Right lobe of liver (tissue), 6 donors: ENCODE measurements at regions not wholly inside any gene's neighbourhood (a gene's known extent, or its start where the extent isn't known, plus 50 kb on each side); places are given as distances from the start of the nearest gene placed in this dataset.
"Not testable (repeated sequence)": the region's sequence is repeated elsewhere in the genome, so short reads cannot be mapped to it uniquely, and the experiment has no call there.

Experiments used
- ATAC-seq, 4 donors: fragments of 200-7000 bp; cut with Tn5 transposase; one replicate each; pipeline ENCODE4 v1.9.1; 2020; ENCODE audit warnings: mild to moderate bottlenecking in 4 of 4, moderate library complexity in 4 of 4
- DNase-seq, 3 donors: peaks; one replicate each; pipeline ENCODE4 v3.0.0-alpha.2; 2020
- H3K27ac ChIP-seq, 3 donors: fragments of 200-600 bp; one replicate each; pipeline ENCODE4 v1.8.0; 2022
- H3K27me3 ChIP-seq, 2 donors: fragments of 200-600 bp; one replicate each; pipeline ENCODE4 v1.8.0; 2022
- H3K36me3 ChIP-seq, 4 donors: fragments of 200-600 bp; sonication (generic) in 1 of 4; one replicate each; pipeline versions ENCODE4 v1.5.1 to v1.8.0; 2017 to 2022; ENCODE audit warnings: control low read depth in 1 of 4
- H3K4me1 ChIP-seq, 4 donors: fragments of 200-600 bp; sonication (generic) in 1 of 4; one replicate each; pipeline versions ENCODE4 v1.5.1 to v1.8.0; 2017 to 2022; ENCODE audit warnings: control low read depth in 1 of 4
- H3K4me3 ChIP-seq, 3 donors: fragments of 200-600 bp; one replicate each; pipeline ENCODE4 v1.8.0; 2022
- H3K9me3 ChIP-seq, 4 donors: fragments of 200-600 bp; sonication (generic) in 1 of 4; one replicate each; pipeline versions ENCODE4 v1.5.1 to v1.8.0; 2017 to 2022; ENCODE audit warnings: control low read depth in 1 of 4
- CTCF ChIP-seq, 4 donors: fragments of 200-600 bp in 3 of 4; fragments of 450-650 bp in 1 of 4; IDR thresholded peaks; one replicate each; pipeline versions ENCODE4 v1.5.1 to v1.8.0; 2016 to 2022; ENCODE audit warnings: antibody characterized with exemption in 4 of 4, mild to moderate bottlenecking in 2 of 4
- POLR2A ChIP-seq: fragments of 450-650 bp; IDR thresholded peaks from one replicate; pipeline ENCODE4 v1.6.1; 2017; ENCODE audit warnings: antibody characterized with exemption, mild to moderate bottlenecking
- WGBS: methylation state at CpG from one replicate; pipeline ENCODE4 v1.1.6; 2018; ENCODE audit warnings: low coverage, low lambda C conversion rate; ENCODE audit not compliant: insufficient coverage; ENCODE audit errors: missing lambda C conversion rate; 5-methylcytosine and 5-hydroxymethylcytosine counted together
- intact Hi-C, 2 donors: fragments of 100-400 bp; cut with DNase I; formaldehyde crosslinking; loops; one replicate each; pipeline versions ENCODE4 v1.11.2 to v1.14.1; 2022
- donor health status: DM: no; HTN: yes; CAD: no.
- donor health status: DM: no; HTN: no; CAD: no.
- donor health status: DM: no; HTN: no; CAD: no.
- donor health status: DM: no; HTN: yes; CAD: no.
- donor health status: DM: no; HTN: yes; CAD: no.

- Histone ChIP-seq H3K36me3 (no peaks in the 10 kb centered on the region), H3K4me3 (no peak overlapping the region), H3K4me1 (no peaks in the 10 kb centered on the region), H3K27me3 (no peaks in the 10 kb centered on the region), H3K27ac (no peak overlapping the region), H3K9me3 (no peaks in the 10 kb centered on the region)
- ATAC-seq = no peak
- TF ChIP-seq POLR2A (no peak), CTCF (IDR thresholded peaks at IDR 0.05) (no peak)
- DNase-seq = no peak
- intact Hi-C loops = no loop called here
These were observed 184.7 kb upstream of the TTC14 start for GRCh38 chr3:180417241-180417640.

- 63% methylated on average over 2 of the region's 2 CpGs for WGBS
- no peak overlapping the region for H3K4me3 ChIP-seq
- no peak for DNase-seq
These were observed 181.9 kb upstream of the TTC14 start for GRCh38 chr3:180420016-180420415.

GRCh38 chr3:180420804-180421203, 181.2 kb upstream of the TTC14 start:
- Histone ChIP-seq H3K36me3 (no peaks in the 10 kb centered on the region), H3K27ac (no peak overlapping the region), H3K27me3 (no peaks in the 10 kb centered on the region), H3K4me3 (no peak overlapping the region), H3K4me1 (no peaks in the 10 kb centered on the region), H3K9me3 (no peaks in the 10 kb centered on the region)
- intact Hi-C loops = no loop called here
- no peak for ATAC-seq
- DNase-seq = no peak
- no peak for TF ChIP-seq CTCF (IDR thresholded peaks at IDR 0.05)
- no peak for TF ChIP-seq POLR2A
- 52% methylated on average over 2 of the region's 2 CpGs for WGBS

More at GRCh38 chr3:180420016-180420415, 181.9 kb upstream of the TTC14 start:
- no peak for ATAC-seq
- no peaks in the 10 kb centered on the region for H3K4me1 ChIP-seq
- H3K36me3 ChIP-seq = no peaks in the 10 kb centered on the region
- intact Hi-C loops = no loop called here
- H3K27me3 ChIP-seq = no peaks in the 10 kb centered on the region
- no peaks in the 10 kb centered on the region for H3K9me3 ChIP-seq
- no peak for TF ChIP-seq POLR2A
- TF ChIP-seq CTCF (IDR thresholded peaks at IDR 0.05) = no peak
- no peak overlapping the region for H3K27ac ChIP-seq

- no peak for DNase-seq
- intact Hi-C loops = no loop called here
- H3K4me1 ChIP-seq = no peaks in the 10 kb centered on the region
- no peaks in the 10 kb centered on the region for H3K9me3 ChIP-seq
- 38% methylated on average over 2 of the region's 2 CpGs for WGBS
- no peak overlapping the region for H3K27ac ChIP-seq
- TF ChIP-seq CTCF (IDR thresholded peaks at IDR 0.05) (no peak), POLR2A (no peak)
- ATAC-seq = no peak
- no peak overlapping the region for H3K4me3 ChIP-seq
- no peaks in the 10 kb centered on the region for H3K27me3 ChIP-seq
- H3K36me3 ChIP-seq = no peaks in the 10 kb centered on the region
These were observed 180.7 kb upstream of the TTC14 start for GRCh38 chr3:180421221-180421620.

- no peak for DNase-seq
- no peaks in the 10 kb centered on the region for H3K36me3 ChIP-seq
- no peaks in the 10 kb centered on the region for H3K27me3 ChIP-seq
- H3K9me3 ChIP-seq = no peaks in the 10 kb centered on the region
- intact Hi-C loops = no loop called here
- H3K27ac ChIP-seq = no peak overlapping the region
- H3K4me1 ChIP-seq = no peaks in the 10 kb centered on the region
- 67% methylated on average over 1 of the region's 1 CpG for WGBS
- TF ChIP-seq CTCF (IDR thresholded peaks at IDR 0.05) = no peak
- TF ChIP-seq POLR2A = no peak
- ATAC-seq = no peak
- no peak overlapping the region for H3K4me3 ChIP-seq
These were observed 180.2 kb upstream of the TTC14 start for GRCh38 chr3:180421721-180422120.

GRCh38 chr3:180424305-180424704, 177.7 kb upstream of the TTC14 start:
- H3K4me1 ChIP-seq, DNase-seq, ATAC-seq, H3K36me3 ChIP-seq, intact Hi-C loops, H3K27ac ChIP-seq, H3K4me3 ChIP-seq, H3K9me3 ChIP-seq, H3K27me3 ChIP-seq: not testable (repeated sequence)
- WGBS = 66% methylated on average over 4 of the region's 4 CpGs
